ENCODE measurements at regions not wholly inside any gene's neighbourhood (a gene's known extent, or its start where the extent isn't known, plus 50 kb on each side); places are given as distances from the start of the nearest gene placed in this dataset.
"Not testable (repeated sequence)": the region's sequence is repeated elsewhere in the genome, so short reads cannot be mapped to it uniquely, and the experiment has no call there.

DNA sequence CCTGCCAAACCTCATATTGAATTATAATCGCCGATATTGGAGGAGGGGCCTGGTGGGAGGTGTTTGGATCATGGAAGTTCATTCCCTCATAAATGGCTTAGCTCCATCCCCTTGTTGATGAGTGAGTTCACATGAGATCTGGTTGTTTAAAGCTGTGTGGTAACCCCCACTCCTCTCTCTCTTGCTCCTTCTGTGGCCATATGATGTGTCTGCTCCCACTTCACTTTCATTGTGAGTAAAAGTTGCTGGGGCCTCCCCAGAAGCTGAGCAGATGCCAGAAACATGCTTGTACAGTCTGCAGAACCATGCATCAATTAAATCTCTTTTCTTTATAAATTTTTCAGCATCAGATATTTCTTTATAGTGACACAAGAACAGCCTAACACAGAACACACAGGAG, 929.0 kb upstream of the FAT3 start:
- FAIRE-seq: no peak

DNA sequence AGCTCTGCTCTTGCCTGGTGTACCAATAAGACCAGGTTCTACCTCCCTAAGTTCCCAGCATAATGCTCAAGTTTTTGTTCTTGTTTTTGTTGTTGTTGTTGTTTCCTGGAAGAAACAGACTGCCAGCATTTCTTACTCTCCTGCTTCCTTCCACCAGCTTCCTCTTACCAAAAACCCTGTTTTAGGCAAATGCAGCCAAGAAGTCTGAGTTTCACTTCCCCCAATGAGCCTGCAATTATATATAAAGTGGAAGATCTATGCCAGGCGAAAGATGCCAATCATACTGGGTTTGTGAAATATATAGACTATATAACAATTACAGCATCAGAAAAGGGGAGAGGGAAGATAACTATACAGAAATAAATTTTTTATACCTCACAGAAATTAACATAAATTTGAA, 931.5 kb upstream of the FAT3 start:
- no peak for FAIRE-seq

DNA sequence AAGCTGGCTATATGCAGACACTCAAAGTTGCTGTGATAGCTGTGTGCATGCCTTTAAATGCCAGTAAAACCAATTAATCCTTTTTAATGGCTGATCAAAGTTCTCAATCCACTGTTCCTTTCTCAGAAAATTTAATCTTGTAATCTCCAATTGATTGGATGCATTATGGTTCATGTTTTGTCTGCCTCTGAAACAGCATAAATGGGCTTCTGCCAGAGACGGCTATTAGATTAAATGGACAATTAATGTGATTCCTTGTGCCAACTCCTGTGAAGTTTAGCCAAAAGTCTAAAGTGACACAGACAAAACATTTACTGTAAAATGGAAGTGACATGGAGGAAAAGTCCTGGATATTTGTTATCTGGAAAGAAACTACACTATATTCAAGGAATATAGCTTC, 952.5 kb upstream of the FAT3 start:
- no peak for FAIRE-seq

DNA sequence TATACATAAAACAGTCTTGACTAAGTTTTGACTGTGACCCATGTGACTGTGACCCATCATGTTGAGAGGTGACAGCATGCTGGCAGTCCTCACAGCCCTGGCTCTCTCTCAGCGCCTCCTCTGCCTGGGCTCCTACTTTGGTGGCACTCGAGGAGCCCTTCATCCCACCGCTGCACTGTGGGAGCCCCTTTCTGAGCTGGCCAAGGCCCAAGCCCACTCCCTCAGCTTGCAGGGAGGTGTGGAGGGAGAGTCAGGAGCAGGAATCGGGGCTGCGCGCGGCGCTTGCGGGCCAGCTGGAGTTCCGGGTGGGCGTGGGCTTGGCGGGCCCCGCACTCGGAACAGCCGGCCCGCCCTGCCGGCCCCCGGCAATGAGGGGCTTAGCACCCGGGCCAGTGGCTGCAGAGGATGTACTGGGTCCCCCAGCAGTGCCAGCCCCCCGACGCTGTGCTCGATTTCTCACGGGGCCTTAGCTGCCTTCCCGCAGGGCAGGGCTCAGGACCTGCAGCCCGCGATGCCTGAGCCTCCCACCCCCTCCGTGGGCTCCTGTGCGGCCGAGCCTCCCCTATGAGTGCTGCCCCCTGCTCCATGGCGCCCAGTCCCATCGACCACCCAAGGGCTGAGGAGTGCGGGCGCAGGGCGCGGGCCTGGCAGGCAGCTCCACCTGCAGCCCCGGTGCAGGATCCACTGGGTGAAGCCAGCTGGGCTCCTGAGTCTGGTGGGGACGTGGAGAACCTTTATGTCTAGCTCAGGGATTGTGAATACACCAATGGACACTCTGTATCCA, 955.9 kb upstream of the FAT3 start:
- FAIRE-seq: not testable (repeated sequence)

DNA sequence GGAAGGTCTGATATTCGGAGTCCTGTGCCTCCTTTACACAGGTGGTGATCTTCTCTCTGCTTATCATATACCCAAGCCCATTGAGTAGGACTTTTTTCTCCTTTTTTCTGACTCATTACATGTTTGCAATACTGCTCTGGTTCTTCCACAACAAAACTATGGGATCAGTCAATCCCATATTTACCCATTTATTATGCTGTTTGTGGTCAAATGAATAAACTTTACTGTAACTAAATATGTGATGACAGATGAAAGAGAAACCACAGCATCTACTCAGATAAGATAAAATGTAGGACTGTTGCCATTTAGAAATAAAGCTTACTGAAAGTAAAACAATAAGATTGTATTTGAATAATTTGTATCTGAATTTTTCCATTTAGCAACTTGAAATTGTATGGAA, 958.7 kb upstream of the FAT3 start:
- FAIRE-seq: no peak

DNA sequence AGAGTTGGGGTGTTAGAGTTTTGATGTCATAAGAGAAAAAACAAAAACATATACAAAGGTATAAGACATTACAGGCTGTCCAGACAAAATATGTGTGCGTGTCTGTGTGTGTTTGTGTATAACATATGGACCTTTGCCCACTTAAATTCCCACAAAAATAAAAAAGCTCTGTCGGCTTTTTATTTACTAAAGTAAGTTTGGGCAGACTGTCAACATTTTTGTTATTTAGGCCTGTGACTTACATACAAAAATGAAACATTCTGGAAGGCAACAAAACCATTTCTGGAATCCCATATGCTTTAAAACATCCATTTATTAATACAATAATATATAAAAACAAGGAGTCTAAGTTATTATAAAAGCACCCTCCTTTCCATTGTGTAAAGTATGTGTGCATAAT, 960.1 kb upstream of the FAT3 start:
- FAIRE-seq: no peak

DNA sequence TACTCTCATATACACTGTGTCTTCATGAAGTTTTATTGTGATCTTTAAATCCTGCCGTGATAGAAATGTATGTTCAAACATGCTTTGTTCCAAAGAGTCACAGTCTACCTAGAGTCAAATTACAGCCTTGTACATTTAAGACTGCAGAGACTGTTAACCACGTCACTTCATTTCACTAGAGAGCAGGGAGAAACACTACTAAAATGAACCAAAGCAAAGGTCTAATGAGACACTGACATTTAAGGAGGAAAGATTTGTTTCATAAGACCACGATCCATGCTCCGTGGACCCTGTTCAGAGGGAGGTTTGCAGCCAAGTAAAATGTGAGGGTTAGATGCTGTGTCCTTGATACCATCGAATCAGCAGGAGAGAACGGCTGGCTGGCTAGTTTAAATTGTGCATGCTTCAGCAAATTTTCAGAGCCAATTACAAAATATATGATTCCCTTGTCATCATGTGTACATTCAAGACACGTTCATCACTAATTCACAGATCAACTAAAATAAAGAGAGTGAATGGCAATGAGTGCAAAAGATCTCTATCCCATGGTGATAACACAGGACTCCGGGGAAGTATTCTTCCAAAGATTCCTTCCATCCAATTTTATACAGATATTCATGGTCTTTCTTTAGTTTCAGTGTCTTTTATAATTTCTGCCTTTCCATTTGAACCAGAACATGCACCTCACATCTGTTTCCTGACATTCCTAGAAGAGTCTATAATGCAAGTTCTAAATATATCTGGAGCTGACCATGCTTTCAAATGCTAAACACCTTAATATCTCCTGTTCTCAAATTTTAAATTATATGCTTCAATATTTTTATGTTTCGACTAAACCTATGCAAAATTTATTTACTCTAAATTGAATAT, 960.9 kb upstream of the FAT3 start:
- FAIRE-seq: no peak

DNA sequence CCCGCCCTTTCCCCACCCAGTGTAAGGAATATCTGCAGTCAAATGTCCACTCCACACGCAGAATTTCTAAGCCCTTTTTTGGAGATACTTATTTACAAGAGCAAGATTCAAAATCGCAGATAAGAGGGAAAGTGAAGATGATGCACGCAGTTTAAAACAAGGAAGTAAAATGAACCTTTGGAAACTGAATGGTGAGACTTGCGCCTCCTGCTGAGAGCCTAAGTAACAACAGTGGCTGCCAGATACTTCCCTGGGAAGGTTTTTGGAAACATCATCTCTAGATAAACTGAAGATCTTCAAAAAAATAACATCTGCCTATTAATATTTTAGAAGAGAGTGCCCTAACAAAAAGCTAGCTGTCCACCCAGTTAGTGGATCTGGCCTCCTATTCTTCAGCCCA, 963.1 kb upstream of the FAT3 start:
- FAIRE-seq: no peak

DNA sequence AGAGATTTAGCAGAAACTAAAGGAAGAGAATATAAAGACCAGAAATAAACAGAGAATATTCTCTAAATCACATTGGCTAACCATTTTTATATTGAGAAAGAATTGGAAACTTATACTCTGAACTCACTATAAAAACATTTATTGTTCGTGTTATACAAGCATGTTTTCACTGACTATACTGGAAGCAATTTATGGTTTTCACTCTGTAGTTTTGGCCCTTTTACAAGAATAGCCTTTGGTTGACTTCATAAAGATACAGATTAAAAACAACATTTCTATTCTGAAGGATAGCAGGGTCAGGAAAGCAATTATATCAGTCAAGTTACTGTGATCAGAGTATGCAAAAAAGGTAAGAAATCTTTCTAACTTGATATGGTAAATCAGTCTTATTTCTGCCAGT, 965.7 kb upstream of the FAT3 start:
- FAIRE-seq: no peak

DNA sequence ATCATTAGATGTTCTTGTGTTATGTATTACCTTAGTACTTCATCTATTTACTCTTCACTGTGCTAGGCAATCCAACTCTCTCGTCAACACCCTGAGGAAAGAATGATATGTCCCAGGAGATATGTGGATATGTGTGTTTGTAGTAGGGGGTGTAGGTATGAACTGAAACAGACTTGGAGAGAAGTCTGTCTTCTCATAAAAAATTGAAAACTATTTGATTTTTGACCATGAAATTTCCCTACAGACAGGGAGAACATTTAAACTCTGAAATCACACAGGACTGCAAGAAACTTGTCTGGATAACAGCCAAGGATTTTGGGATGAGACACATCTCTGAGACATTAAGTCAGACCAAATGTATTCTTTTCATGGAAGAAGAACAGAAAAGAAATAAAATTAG, 967.0 kb upstream of the FAT3 start:
- no peak for FAIRE-seq

DNA sequence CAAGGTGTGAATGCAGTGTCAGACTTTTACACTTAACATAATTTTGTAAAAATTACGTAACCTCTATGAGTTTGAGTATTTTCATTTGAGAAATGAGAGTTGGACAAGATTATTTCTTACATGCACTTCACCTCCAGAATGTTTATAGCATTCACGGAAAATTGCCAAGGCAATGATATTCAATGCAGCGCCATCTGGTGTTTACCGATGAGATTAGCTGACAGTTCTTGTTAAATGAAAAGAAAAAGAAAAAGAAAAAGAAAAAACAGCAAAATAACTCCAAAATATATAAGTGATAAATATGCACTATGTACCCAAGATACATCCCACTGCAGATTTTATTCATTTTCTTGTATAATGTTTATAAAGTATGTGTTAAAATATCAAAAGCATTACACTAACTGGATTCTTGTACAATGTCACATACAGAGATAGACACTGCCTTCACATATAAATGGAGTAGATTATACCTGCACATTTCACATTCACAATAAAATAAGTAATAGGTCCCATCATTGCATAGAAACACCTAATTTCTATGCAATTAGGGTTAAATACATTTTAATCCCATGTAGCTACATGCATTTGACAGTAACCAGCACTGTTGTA, 976.3 kb upstream of the FAT3 start:
- FAIRE-seq: no peak

DNA sequence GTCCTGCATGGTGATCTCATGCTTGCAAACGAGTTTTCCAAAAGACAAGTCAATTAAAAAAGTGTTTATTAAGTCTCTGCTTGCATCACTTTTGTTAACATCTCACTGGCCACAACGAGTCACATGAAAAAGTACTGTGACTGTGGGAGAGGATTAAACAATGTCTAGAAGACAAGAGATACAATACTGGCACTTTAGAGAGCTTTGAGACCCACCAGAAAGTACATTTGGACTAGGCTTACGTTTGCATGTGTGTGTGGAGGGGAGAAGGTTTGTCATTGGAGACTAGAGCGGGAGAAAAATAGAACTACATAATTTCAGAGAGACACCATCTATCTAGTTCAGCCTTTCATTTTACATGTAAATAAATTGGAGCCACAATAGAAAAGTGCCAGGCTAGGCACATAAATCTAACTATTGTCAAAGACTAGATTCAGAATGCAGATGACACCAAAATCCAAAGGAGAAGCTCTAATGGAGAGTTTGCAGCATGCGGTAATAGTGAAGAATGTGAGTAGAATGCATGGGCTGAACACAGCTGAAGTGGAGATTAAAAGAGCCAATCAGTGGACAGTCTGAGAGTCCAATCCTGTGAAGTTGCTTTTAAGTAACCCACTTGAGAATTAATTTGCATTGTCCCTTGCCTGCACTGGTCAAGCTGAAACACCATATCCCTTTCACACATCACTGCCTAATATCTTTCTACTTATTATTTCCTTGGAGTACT, 977.4 kb upstream of the FAT3 start:
- no peak for FAIRE-seq

DNA sequence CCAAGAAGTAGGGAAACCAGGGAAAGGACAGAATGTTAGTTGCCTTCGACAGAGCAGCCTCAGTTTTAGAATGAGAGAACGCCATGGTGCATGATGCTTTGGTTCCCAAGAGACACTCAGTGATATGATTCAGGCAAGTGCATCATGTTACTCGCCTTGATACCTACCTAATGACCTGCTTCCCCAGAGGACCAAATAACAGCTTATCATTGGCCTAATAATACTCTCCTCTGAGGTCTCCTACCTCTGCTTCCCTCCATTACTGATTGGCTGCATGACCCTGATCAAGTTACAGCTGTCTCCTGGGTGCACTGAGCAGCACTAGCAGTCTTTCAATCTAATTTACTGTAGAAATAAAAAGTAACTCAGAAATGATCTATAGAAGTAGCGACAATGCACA, 979.7 kb upstream of the FAT3 start:
- no peak for FAIRE-seq

DNA sequence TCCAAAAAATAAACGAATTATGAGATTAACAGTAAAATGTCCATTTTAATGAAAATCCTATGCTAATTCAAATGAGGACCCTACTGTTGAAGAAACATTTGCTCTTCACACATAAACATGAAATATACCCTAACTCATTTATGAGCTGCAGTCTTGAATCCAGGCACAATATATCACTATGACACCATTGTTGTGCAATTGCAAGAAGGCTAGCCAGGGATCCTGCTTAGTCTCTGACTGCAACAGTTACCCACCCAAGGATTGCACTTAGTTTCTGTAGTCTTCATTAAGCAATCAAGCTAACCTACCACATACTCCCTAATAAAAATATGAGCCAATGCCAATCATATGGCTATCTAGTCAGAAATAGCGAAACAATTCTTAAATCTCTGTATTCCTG, 981.0 kb upstream of the FAT3 start:
- no peak for FAIRE-seq

DNA sequence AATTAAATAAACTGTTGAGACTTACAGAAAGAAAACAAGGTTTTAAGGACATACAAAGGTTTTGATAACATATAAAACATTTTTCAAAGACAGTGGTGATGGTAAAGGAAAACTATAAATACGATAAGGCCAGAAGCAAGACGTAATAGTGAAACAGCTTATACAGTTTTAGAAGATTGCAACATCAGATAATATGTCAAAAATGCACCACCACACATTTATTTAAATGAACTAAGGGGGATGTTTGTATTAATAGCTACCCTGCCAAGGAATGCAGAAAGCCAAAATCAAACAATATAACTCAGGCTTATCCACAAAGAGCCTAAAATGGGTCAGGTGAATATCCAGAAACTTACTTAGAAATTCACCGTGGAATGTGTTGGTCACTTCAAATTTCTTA, 981.6 kb upstream of the FAT3 start:
- no peak for FAIRE-seq

DNA sequence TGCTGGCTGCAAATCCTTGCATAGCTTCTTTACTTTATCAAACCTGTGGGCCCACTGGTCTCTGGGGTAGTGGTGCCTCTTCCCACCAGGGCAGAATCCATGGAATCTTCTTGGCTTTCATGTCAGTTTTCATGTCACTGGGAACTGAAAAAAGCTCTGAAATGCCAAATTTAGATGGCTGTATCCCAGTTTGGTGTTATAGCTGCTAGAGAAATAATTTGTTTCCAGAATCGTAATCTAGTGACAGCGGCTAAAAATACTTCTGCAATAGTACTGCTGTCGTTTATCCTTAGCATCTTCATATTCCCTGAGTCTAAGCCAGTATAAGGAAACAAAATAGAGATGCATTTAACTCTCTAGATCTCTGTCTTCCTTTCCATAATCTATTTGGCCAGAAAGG, 983.4 kb upstream of the FAT3 start:
- no peak for FAIRE-seq

DNA sequence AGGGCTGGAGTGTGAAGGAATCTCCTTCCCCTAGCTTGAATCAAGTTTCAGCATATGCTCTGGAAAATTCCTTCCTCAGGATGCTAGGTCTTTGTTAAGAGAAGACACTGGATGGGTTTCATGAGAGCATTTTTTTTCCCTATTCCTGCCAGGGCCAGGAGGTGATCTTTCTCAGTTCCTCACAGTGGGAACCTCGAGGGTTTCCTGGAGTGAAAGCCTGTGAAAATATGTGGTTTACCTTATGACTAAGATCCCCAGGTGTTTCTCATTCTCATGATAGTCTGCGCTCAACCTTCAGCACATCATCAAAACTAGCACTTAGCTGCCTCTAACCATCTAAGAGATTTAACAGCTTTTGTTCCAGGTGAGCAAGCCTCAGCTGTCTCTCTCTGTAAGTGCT, 985.3 kb upstream of the FAT3 start:
- no peak for FAIRE-seq

DNA sequence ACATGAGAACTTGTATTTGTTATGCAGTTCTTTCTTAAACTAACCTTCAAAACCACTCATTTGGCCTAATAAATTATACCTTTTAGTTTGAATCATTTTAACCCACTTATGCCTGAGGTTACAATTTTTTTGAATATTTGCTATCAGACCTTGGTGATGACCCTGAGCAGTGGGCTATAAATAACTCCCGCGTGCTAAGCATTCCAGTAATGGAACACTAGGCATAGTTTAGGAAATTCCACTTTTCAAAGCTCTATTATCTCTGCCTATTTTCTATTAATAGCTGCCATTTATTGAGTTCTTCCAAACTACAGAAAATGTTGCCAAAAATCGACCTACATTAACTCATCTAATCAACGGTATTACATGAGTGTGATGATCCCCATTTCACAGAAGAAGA, 993.4 kb upstream of the FAT3 start:
- FAIRE-seq: no peak

DNA sequence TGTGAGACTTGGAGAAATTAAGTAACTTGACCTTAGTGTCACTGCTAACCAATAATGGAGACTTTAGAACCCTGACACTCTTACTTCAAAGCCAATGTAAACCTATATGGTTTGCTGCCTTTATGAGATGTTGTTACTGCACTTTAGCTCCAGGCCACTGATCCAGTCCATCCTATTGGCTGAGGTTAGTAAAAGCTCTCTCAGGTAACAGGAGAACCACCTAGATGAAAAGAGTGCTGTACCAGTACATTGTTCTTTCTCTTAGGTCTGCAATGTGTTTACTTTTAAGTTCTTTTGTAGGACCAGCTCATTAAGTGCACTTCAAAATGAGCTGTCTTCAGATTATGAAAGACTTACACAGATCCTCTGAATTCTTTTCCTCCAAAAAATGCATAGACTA, 994.0 kb upstream of the FAT3 start:
- no peak for FAIRE-seq

DNA sequence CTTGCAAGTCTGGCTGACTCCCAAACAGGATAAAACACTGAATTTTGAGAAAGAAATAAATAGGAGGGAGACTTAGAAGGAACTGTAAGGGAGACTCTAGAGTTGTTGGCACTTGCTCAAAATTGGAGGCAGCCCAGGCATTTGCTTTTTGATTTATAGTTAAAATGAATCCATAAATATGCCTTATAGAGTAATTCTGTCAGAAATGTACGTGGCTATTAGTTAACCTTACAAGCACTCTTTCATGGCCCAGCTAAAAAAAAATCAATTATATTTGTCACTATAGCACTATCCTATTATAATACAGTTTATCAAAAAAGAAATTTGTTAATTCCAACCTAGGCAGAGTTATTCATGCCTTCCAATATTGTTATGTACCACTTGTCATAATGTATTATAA, 1000.0 kb upstream of the CHORDC1 start:
- no peak for FAIRE-seq

DNA sequence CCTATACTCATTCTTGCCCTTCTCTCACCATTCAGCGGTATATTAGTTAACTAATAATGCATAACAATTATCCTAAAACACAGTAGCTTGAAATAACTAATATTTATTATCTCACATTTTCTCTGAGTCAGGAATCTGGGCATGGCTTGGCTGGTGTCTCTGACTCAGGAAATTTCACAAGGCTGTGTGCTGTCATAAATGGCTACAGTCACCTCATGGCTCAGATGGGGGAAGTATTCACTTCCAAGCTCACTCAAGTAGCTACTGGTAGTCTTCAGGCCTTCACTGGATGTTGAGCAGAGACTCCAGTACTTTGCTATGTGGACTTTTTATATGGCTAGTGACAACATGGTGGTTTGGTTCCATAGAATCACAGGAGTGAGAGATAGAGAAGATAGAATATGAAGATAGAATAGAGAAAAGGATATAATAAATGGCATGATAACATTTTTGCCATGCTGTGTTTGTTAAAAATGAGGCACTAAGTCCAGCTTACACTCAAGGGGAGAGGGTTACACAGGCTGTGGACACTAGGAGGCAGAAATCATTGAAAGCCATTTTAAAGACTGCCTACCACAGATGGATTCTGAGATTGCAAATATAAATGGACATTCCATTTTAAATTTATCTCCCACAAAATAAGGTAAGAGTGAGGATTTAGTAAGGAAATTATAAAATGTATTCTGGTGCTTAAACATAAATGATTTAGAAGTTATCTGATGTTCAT, 997.8 kb upstream of the CHORDC1 start:
- FAIRE-seq: no peak

DNA sequence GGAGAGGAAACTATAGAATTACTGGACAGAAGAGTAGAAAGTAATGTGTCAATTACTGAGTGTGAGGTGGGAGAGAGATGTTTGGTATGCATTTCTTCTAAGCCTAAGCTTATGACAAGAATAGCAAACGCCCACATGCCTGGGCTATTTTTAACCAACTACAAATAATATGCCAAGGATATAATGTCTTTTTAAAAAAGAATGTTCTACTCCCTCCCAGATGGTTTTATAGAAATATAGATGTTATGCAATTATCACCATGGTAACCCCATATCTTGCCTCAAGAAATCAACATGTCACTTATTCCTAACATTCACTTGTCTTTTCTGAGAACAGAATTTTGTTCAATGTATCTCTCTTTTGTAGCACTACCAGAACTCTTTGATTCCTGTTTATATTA, 996.7 kb upstream of the CHORDC1 start:
- no peak for FAIRE-seq

DNA sequence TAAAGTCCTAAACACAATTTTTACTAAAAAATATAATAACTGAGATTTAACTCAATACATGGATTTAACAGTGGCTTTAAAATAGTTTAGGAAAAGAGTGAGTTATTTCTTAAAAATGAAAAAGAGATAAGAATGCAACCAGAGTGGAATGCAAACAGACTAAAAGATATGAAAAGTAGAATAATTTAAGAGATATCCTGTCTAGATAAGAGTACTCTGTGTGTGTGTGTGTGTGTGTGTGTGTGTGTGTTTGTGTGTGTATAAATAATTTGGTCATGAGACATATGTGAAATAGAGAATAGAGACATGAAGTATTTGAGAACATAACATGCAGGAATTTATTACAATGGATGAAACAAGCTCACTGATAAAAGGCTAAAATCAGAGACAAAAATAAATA, 986.9 kb upstream of the CHORDC1 start:
- FAIRE-seq: no peak

All from TTC549 (cell line).